ENCODE measurements at regions not wholly inside any gene's neighbourhood (a gene's known extent, or its start where the extent isn't known, plus 50 kb on each side); places are given as distances from the start of the nearest gene placed in this dataset.
"Not testable (repeated sequence)": the region's sequence is repeated elsewhere in the genome, so short reads cannot be mapped to it uniquely, and the experiment has no call there.

DNA sequence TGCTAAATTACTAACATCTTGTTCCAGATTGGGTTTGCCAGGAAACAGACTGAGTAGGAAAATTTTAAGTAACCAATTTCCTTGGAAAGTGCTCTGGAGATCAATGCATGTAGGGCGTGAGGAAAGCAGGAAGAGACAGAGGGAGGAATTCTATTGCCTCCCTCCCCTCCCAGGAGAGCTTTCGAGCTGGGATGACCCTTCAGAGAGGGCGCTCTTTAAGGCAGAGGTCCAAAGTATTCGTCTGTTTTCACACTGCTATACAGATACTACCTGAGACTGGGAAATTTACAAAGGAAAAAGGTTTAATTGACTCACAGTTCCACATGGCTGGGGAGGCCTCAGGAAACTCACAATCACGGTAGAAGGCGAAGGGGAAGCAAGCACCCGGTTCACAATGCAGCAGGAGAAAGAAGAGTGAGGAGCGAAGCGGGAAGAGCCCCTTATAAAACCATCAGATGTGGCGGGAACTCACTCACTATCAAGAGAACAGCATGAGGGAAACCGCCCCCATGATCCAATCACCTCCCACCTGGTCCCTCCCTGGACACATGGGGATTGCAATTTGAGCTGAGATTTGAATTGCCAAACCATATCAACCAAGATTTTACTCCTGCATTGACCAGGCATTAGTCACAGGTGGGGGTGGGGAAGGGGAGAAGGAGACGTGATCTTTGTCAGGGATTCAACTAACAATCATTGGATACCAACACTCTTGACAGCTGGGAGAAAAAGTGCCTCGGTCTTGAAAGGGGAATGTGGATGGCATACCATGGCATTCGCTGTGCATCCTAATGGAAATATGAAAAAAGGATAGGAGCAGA lies 63.8 kb downstream of the SLITRK2 start:
- DNase-seq (ENCODE audit: missing footprints) (no peak), ATAC-seq (no peak)
- intact Hi-C loops (cut with DNase I), result no loop called here

DNA sequence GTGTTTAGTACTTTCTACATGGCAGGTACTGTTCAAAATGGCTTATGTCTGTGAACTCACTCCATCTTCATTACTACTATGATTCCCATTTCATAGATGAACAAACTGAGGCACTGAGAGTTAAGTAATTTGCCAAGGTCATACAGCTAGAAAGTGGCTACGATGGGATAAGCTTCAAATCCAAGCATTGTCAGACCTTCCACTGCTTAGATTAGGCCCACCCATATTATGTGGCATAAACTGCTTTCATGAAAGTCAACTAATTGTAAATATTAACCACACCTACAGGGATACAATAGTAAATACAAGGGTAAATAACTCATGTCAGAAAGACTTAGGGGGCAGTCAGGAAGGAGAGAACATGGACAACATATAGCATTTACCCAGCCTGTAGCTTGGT lies 68.8 kb downstream of the SLITRK2 start:
- ATAC-seq, result no peak
- no peak for DNase-seq (ENCODE audit: missing footprints)
- intact Hi-C loops (cut with DNase I), result no loop called here

DNA sequence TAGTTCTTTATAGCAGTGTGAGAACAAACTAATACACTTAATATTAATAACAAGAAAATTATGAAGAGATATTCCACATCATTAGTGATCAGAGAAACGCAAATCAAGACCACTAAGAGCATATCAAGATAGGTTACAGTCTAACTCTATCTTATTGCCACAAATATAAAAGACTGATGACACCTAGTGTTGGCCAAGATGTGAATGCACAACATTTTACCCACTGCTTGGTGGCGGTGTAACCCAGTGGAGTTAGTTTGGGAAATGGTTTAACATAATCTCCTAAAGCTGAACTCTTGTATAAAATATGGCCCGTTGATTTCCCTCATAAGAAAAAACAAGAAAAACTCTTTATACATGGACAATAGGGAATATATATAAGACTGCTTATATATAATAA lies 92.4 kb downstream of the SLITRK2 start:
- no peak for ATAC-seq
- intact Hi-C loops (cut with DNase I), result loop anchor here (10.0 kb wide), 1 partner anchor 85 kb away; no protein-coding TSS in a partner anchor
- no peak for DNase-seq (ENCODE audit: missing footprints)

DNA sequence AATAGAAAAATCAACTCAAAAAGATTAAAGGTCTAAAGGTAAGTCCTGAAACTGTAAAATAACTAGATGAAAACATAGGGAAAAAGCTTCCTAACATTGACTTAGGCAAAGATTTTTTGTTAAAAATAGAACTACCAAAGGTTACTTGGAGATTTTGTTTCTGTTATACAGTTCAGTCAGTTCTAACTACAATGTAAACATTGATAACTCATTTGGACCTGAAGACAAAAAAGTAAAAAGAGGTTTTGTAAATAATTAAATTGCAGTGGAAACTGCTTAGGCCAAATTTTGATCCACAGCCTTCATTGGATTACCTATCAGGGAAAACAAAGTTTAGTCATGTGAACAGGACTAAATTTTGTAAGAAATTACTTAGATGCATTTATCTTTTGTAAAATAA lies 101.8 kb downstream of the SLITRK2 start:
- ATAC-seq (no peak), DNase-seq (ENCODE audit: missing footprints) (no peak)
- intact Hi-C loops (cut with DNase I), result loop anchor here (10.0 kb wide), 1 partner anchor 95 kb away; no protein-coding TSS in a partner anchor

DNA sequence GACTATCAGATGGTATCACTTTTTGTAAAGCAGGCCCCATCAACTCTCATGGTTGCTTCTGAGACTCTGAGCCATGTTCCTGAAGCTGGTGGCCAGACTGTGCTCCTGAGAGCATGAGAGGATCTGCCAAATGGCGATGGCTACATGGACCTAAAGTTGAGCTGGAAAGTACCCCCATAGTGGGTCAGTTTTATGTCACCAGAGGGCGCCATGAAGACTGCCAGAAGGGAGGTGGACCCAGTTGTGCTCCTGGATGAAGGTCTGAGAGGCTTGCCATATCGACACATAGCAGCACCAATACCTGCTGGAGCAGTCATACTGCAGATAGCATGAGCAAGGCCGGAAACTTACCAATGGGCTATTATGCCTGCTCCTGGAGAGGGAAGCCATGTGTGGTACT lies 105.7 kb downstream of the SLITRK2 start:
- no peak for ATAC-seq
- no peak for DNase-seq (ENCODE audit: missing footprints)
- intact Hi-C loops (cut with DNase I), result no loop called here

DNA sequence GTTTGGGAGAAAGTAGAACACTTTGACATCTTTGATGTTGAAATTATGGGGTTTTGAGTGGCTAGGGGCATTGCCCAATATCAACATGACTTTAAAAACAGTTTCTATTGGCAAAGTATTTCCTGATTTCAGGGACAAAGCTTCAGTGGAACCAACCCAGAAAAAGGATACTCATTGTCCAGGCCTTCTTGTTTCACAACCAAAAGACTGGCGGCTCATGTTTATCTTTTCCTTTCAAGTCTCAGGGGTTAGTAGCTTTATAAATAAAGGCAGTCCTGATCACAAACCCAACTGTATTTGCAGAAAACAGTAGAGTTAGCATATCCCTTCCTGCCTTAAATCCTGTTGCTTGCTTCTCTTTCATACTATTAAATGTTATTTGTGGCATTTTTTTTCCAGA lies 119.1 kb downstream of the SLITRK2 start:
- ATAC-seq, result no peak
- intact Hi-C loops (cut with DNase I), result no loop called here

DNA sequence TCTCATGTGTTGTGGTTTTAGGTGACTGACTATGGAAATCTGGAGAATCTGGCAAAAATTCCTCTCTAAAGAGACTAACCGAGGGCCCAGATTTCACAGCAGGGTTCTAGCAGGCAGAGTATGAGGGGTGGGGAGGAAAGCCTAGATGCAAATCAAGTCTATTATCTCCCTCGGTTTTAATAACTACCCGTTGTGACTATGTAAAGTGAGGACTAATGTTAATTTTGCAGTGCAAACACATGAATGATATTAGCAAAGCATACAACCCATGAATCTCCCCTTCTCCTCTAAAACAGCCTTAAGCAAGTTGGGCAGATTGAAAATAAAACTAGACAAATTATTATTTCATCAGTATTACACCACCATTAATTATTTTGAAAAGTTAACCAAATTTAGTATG lies 131.4 kb downstream of the SLITRK2 start:
- intact Hi-C loops (cut with DNase I), result no loop called here
- ATAC-seq (no peak), DNase-seq (ENCODE audit: missing footprints) (no peak)

More for the DNA sequence above, 119.1 kb downstream of the SLITRK2 start:
- no peak for DNase-seq (ENCODE audit: missing footprints)

DNA sequence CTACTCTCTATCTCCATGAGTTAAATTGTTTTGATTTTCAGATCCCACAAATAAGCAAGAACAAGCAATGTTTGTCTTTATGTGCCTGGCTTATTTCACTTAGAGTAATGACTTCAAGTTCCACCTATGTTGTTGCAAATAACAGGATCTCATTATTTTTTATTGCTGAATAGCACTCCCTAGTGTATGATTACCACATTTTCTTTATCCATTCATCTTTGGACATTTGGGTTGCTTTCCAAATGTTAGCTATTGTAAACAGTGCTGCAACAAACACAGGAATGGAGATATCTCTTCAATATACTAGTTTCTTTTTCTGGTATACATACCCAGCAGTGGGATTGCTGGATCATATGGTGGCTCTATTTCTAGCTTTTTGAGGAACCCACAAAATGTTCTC lies 136.0 kb downstream of the SLITRK2 start:
- no peak for DNase-seq (ENCODE audit: missing footprints)
- intact Hi-C loops (cut with DNase I), result no loop called here
- ATAC-seq, result no peak

DNA sequence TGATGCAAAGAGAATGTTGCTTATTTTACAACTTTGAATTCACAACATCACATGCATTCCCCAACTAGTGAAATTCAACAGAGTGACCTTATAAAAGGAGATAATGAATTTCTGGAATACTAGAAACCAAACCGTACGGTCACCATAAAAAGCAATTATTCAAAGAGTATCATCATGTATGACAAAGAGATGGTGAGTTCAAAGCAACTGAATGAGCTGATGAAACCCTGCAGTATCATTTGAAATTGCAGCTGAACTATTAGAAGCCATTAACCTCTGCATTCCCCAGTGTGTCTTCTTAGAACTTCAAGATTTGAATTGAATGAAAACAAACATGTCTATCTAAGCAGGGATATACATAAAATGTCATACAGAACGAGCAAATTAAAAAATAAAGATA lies 172.4 kb downstream of the SLITRK2 start:
- ATAC-seq, result no peak
- intact Hi-C loops (cut with DNase I), result no loop called here

DNA sequence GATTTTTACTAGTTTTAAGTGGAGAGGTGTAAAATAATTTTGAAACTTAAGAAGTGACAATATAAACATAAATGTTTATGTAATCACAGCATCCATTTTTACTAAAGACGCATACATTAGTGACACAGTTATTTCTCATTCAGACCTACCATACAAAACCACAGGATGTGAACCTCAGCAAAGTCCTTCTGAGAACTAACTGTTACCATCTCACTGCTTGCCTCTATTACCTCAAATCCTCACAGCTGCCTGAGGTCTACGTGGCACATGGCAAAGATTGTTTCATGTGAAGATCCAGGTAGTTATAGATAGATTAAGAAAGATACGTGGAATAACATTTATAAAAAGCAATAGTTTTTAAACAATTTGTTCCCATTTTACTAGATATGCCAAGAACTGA lies 189.0 kb downstream of the SLITRK2 start:
- no peak for DNase-seq (ENCODE audit: missing footprints)
- no peak for ATAC-seq
- intact Hi-C loops (cut with DNase I), result no loop called here

More for the DNA sequence above, 172.4 kb downstream of the SLITRK2 start:
- DNase-seq (ENCODE audit: missing footprints), result no peak

DNA sequence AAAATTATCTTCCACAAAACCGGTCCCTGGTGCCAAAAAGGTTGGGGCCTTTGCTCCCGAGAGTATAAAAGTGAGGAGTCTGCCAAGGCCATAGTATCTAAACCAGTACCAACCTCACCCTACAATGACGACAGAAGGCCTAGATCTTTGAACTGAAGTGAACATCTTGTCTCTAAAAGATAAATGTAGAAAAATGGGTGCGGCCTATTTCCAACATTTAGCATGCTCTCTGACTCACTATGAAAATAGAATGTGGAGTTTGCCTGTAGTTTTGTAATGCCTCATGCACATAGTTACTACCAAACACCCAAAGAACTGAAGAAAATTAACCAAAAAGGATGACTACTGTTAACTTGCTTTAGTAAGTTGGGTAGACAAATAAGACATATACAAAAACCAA lies 218.4 kb downstream of the SLITRK2 start:
- no peak for DNase-seq (ENCODE audit: missing footprints)
- intact Hi-C loops (cut with DNase I), result no loop called here
- no peak for ATAC-seq

DNA sequence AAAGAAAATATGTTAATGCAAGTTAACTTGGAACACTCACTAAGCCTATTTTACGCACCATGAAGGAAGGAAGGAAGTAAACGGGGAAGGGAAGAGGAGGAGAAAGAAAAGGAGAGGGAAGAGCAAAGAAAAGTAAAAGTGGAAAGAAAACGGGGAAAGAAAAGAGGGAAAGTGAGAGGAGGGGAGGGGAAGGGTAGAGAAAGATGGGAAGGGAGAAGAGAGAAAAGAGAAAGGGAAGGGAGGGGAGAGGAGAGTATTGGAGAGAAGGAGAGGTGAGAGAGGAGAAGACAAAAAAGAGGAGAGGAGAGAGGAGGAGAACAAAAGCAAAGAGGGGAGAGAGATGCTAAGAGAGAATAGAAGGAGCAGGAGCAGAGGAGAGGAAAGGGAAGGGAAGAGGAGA lies 224.1 kb downstream of the SLITRK2 start:
- intact Hi-C loops (cut with DNase I), result no loop called here
- DNase-seq (ENCODE audit: missing footprints), result no peak
- no peak for ATAC-seq

DNA sequence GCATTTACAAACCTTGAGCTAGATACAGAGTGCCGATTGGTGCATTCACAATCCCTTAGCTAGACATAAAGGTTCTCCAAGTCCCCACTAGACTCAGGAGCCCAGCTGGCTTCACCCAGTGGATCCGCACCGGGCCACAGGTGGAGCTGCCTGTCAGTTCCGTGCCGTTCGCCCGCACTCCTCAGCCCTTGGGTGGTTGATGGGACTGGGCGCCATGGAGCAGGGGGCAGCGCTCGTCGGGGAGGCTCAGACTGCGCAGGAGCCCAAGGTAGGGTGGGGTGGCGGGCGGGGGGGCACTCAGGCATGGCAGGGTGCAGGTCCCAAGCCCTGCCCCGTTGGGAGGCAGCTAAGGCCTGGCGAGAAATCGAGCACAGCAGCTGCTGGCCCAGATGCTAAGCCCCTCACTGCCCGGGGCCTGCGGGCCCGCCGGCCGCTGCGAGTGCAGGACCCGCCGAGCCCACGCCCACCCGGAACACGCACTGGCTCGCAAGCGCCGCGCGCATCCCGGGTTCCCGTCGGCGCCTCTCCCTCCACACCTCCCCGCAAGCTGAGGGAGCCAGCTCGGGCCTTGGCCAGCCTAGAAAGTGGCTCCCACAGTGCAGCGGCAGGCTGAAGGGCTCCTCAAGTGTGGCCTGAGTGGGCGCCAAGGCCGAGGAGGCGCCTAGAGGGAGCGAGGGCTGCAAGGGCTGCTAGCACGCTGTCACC lies 228.5 kb downstream of the SLITRK2 start:
- ATAC-seq; DNase-seq (ENCODE audit: missing footprints); intact Hi-C loops (cut with DNase I): not testable (repeated sequence)

DNA sequence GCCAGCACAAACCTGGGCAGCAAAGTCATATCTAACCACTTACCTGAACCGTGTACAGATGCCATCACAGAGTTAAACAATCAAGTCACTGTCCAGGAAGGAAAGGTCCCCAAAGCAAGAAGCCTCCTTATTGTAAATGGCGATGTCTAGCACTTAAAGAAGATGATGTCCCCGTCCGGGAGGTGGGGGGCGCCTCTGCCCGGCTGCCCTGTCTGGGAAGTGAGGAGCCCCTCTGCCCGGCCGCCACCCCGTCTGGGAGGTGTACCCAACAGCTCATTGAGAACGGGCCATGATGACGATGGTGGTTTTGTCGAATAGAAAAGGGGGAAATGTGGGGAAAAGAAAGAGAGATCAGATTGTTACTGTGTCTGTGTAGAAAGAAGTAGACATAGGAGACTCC lies 231.9 kb downstream of the SLITRK2 start:
- intact Hi-C loops (cut with DNase I); DNase-seq (ENCODE audit: missing footprints); ATAC-seq: not testable (repeated sequence)

DNA sequence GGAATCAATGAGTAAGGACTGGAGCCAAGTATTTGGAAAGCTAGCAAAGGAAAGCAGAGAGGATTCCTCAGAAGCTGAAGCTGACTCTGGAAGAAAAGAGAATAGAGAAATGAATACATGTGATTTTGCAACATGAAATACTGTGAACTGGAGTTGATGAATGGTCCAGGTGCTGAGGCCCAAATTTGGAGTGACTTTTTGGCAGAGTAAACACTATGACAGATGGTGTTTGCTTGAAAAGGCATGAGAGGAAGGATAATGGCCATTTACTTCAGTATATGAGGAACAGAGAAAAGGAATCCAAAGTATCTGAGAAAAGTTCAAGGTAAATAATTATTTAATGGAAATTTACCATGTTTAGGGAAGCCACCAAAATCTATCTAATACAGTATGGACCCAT lies 236.7 kb downstream of the SLITRK2 start:
- intact Hi-C loops (cut with DNase I), result no loop called here
- no peak for ATAC-seq

DNA sequence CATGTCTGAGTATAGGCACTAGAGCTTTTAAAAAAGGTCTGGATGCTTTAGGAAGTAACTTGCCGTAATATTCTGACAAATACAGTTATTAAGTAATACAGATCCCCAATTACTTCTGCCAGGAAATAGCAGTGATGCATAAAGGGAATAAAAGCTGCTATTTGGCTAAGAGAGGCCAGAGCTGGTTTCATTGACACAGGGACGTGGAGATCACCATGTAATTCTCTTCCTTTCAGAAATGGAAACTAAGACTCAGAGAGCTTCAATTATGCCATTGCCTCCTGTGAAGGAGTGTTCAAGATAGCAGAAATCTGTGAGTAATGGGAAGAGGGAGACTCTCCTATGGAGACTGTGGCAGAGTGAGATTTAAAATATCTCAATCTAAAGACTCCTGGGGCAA lies 238.1 kb downstream of the SLITRK2 start:
- intact Hi-C loops (cut with DNase I), result no loop called here
- no peak for DNase-seq (ENCODE audit: missing footprints)
- no peak for ATAC-seq

More for the DNA sequence above, 236.7 kb downstream of the SLITRK2 start:
- no peak for DNase-seq (ENCODE audit: missing footprints)

DNA sequence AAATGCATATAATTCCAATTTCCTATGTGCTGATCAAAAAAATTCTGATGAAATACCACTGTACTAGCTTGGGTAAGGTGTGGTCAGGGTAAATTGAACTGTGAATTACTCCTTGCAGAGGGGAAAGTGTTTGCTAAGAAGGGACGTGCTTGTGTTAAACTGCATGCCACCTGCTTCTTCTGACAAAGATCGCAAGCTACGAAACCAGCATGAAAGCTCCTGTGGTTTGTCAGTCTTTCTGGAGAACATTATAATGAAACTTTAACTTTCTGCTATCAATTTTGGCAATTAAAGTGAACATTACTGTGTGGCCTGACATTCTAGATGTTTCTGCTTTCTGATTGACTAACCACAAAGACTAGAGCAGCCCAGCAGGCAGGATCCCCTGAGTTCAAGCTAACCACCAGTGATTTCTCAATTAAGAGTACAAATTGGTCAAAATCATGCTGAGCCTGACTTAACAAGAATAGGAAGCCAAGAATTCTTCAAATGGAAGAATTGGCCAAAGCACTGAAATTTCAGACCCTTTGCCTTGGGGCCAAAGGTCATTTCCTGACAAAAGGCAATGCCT lies 239.0 kb downstream of the SLITRK2 start:
- DNase-seq (ENCODE audit: missing footprints), result no peak
- intact Hi-C loops (cut with DNase I), result no loop called here
- no peak for ATAC-seq

DNA sequence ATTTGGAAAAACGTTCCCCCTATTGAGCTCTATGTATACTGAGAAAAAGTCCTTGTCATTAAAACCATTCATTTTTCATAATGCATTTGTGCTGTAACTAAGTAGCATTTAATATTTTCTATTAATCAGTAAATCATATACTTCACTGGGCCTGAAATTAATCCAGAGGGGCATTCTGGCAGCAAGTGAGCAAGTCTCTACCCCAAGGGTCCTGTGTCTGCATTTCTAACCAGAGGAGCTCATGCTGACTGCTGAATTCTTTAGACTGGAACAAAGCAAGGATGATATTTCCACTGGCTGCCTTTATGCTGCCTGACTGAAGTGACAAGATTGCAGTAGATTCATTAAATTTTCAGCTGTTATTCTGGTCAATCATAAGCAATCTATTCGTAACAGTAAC lies 246.5 kb downstream of the SLITRK2 start:
- intact Hi-C loops (cut with DNase I), result no loop called here
- no peak for ATAC-seq
- DNase-seq (ENCODE audit: missing footprints), result no peak

DNA sequence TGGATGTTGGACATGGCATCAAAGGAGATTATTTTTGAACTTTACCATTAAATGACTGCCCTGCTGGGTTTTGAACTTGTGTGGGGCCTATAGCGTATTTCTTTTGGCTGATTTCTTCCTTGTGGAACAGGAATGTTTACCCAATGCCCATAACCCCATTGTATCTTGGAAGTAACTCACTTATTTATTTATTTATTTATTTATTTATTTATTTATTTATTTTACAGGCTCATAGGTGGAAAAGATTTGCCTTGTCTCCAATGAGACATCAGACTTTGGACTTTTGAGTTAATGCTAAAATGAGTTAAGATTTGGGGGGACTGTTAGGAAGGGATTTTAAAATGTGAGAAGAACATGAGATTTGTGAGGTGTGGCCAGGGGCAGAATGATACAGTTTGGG lies 273.1 kb downstream of the SLITRK2 start:
- intact Hi-C loops (cut with DNase I), result no loop called here
- ATAC-seq, result no peak
- DNase-seq (ENCODE audit: missing footprints), result no peak

DNA sequence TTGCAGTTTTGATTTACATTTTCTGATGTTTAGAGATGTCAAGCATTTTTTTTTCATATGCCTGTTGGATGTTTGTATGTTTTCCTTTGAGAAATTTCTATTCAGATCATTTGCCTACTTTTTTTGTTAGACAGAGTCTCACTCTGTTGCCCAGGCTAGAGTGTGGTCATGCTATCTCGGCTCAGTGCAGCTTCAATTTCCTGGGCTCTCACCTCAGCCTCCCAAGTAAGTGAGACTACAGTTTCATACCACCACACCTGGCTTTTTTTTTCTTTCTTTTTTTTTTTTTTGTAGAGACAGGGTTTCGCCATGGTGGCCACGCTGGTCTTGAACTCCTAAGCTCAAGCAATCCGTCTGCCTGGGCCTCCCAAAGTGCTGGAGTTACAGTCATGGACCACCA lies 291.7 kb downstream of the SLITRK2 start:
- intact Hi-C loops (cut with DNase I), result no loop called here

More for the DNA sequence above, 291.7 kb downstream of the SLITRK2 start:
- no peak for ATAC-seq
- DNase-seq (ENCODE audit: missing footprints), result no peak
